Lung (tissue), 11 donors: ENCODE measurements at regions not wholly inside any gene's neighbourhood (a gene's known extent, or its start where the extent isn't known, plus 50 kb on each side); places are given as distances from the start of the nearest gene placed in this dataset.

Source experiments
- ATAC-seq: fragments of 200-7000 bp; cut with Tn5 transposase; one replicate; pipeline ENCODE4 v1.9.1; 2020; ENCODE audit warnings: moderate number of reproducible peaks; ENCODE audit not compliant: insufficient read depth, low FRiP score
- DNase-seq, 3 donors: peaks; one replicate each; pipeline ENCODE4 v3.0.0-alpha.2; 2013 to 2017
- H3K27ac ChIP-seq, 2 donors: one replicate each; pipeline ENCODE4 v1.5.1; 2013; ENCODE audit warnings: mild to moderate bottlenecking in 2 of 2, moderate library complexity in 2 of 2, control low read depth in 1 of 2, inconsistent platforms in 1 of 2, low read depth in 1 of 2, low read length in 1 of 2
- H3K27me3 ChIP-seq, 3 donors: one replicate each; pipeline ENCODE4 v1.5.1; 2013; ENCODE audit warnings: low read length in 2 of 3; ENCODE audit not compliant: control insufficient read depth in 3 of 3, insufficient read depth in 3 of 3
- H3K36me3 ChIP-seq, 4 donors: one replicate each; pipeline ENCODE4 v1.5.1; 2013; ENCODE audit warnings: low read length in 4 of 4, mild to moderate bottlenecking in 1 of 4, moderate library complexity in 1 of 4; ENCODE audit not compliant: control insufficient read depth in 4 of 4, insufficient read depth in 4 of 4
- H3K4me1 ChIP-seq, 5 donors: one replicate each; pipeline ENCODE4 v1.5.1; 2013; ENCODE audit warnings: low read length in 5 of 5, mild to moderate bottlenecking in 2 of 5, moderate library complexity in 1 of 5; ENCODE audit not compliant: control insufficient read depth in 5 of 5, insufficient read depth in 5 of 5
- H3K4me3 ChIP-seq: one replicate; pipeline ENCODE4 v1.5.1; 2013; ENCODE audit warnings: mild to moderate bottlenecking, control low read depth, moderate library complexity
- H3K9ac ChIP-seq, 2 donors: one replicate each; pipeline ENCODE4 v1.5.1; 2013; ENCODE audit warnings: low read length in 2 of 2, control low read depth in 1 of 2; ENCODE audit not compliant: insufficient read depth in 1 of 2
- H3K9me3 ChIP-seq, 4 donors: one replicate each; pipeline ENCODE4 v1.5.1; 2013; ENCODE audit warnings: low read length in 3 of 4, mild to moderate bottlenecking in 1 of 4, moderate library complexity in 1 of 4; ENCODE audit not compliant: control insufficient read depth in 4 of 4, insufficient read depth in 3 of 4
- CTCF ChIP-seq: IDR thresholded peaks from 2 replicates; pipeline ENCODE4 v1.5.1; 2012; ENCODE audit warnings: mild to moderate bottlenecking; ENCODE audit errors: control extremely low read depth, extremely low read depth
- WGBS, 2 donors: extraction: QIAGEN DNeasy Blood & Tissue Kit; methylation state at CpG; one replicate each; pipeline ENCODE4 v1.1.7; 2013; 5-methylcytosine and 5-hydroxymethylcytosine counted together
- donor health status: control.
- donor health status: control.
- donor health status: Bipolar disorder and iron deficiency.
- donor health status: healthy.
- donor health status: DM: yes; HTN: yes; CAD: no.

GRCh38 chr20:56773749-56774148, 144.6 kb downstream of the TFAP2C start:
- TF ChIP-seq CTCF: no peak
- no peaks in the 10 kb centered on the region for H3K9me3 ChIP-seq
- H3K9ac ChIP-seq: no peak overlapping the region
- no peak for ATAC-seq
- 94 to 95% methylated on average over 5 of the region's 5 CpGs for WGBS, 2 donors
- DNase-seq: no peak
- no peaks in the 10 kb centered on the region for H3K27me3 ChIP-seq
- no peaks in the 10 kb centered on the region for H3K4me1 ChIP-seq
- H3K4me3 ChIP-seq: no peak overlapping the region
- H3K27ac ChIP-seq: no peak overlapping the region
- H3K36me3 ChIP-seq: no peaks in the 10 kb centered on the region

GRCh38 chr20:56774873-56775272, 145.8 kb downstream of the TFAP2C start:
- Histone ChIP-seq H3K27me3 (no peaks in the 10 kb centered on the region), H3K4me3 (no peak overlapping the region), H3K9ac (no peak overlapping the region), H3K36me3 (no peaks in the 10 kb centered on the region), H3K27ac (no peak overlapping the region), H3K9me3 (no peaks in the 10 kb centered on the region), H3K4me1 (no peaks in the 10 kb centered on the region)
- no peak for ATAC-seq
- TF ChIP-seq CTCF: no peak
- DNase-seq: no peak
- WGBS, 2 donors: 92 to 94% methylated on average over 5 of the region's 5 CpGs

GRCh38 chr20:56776345-56776744, 147.2 kb downstream of the TFAP2C start:
- H3K27ac ChIP-seq: no peak overlapping the region
- H3K4me1 ChIP-seq: no peaks in the 10 kb centered on the region
- no peaks in the 10 kb centered on the region for H3K27me3 ChIP-seq
- 64 to 75% methylated on average over 9 of the region's 9 CpGs for WGBS, 2 donors
- no peaks in the 10 kb centered on the region for H3K36me3 ChIP-seq
- no peak overlapping the region for H3K4me3 ChIP-seq
- TF ChIP-seq CTCF: no peak
- DNase-seq (no peak), ATAC-seq (no peak)
- no peak overlapping the region for H3K9ac ChIP-seq
- no peaks in the 10 kb centered on the region for H3K9me3 ChIP-seq

GRCh38 chr20:56778765-56779195, 149.7 kb downstream of the TFAP2C start:
- WGBS, 2 donors: 31 to 40% methylated on average over 8 of the region's 8 CpGs
- peaks cover 0 to 4% (median 0%) of the 10 kb centered on the region in 3 donors for H3K27me3 ChIP-seq
- ATAC-seq: no peak

More at GRCh38 chr20:56778765-56779195, 149.7 kb downstream of the TFAP2C start:
- no peak for TF ChIP-seq CTCF
- Histone ChIP-seq H3K9ac (no peak overlapping the region), H3K4me3 (no peak overlapping the region), H3K27ac (no peak overlapping the region), H3K9me3 (no peaks in the 10 kb centered on the region), H3K4me1 (no peaks in the 10 kb centered on the region), H3K36me3 (no peaks in the 10 kb centered on the region)
- peak; percentile 32 to 69 (median 51) for DNase-seq
